ENCODE measurements at regions not wholly inside any gene's neighbourhood (a gene's known extent, or its start where the extent isn't known, plus 50 kb on each side); places are given as distances from the start of the nearest gene placed in this dataset.
"Not testable (repeated sequence)": the region's sequence is repeated elsewhere in the genome, so short reads cannot be mapped to it uniquely, and the experiment has no call there.

DNA sequence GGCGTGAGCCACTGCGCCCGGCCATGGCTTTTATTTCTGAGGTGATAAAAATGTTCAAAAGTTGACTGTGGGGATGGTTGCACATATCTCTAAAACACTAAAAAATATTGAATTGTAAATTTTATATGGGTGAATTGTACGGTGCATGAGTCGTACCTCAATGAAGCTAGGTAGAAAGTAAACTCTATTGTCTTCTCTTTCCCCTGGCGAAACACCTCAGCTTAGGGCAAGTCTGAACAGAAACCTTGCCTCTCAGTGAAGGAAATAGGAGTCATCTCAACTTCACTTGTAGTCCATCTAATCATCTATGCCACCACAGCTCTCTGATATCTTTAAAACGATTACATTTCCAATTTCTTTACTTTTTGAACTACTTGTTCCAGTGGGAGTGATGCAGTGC lies 309.6 kb downstream of the SPATA31A1 start:
- not testable (repeated sequence) for TF ChIP-seq POLR2A, EP300, POLR2AphosphoS5 (IDR thresholded peaks at IDR 0.05)
- TF ChIP-seq, protein P1, sequence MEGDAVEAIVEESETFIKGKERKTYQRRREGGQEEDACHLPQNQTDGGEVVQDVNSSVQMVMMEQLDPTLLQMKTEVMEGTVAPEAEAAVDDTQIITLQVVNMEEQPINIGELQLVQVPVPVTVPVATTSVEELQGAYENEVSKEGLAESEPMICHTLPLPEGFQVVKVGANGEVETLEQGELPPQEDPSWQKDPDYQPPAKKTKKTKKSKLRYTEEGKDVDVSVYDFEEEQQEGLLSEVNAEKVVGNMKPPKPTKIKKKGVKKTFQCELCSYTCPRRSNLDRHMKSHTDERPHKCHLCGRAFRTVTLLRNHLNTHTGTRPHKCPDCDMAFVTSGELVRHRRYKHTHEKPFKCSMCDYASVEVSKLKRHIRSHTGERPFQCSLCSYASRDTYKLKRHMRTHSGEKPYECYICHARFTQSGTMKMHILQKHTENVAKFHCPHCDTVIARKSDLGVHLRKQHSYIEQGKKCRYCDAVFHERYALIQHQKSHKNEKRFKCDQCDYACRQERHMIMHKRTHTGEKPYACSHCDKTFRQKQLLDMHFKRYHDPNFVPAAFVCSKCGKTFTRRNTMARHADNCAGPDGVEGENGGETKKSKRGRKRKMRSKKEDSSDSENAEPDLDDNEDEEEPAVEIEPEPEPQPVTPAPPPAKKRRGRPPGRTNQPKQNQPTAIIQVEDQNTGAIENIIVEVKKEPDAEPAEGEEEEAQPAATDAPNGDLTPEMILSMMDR (IDR thresholded peaks at IDR 0.05): not testable (repeated sequence)

Measured in gastroesophageal sphincter (tissue), 3 donors.